ENCODE measurements at regions not wholly inside any gene's neighbourhood (a gene's known extent, or its start where the extent isn't known, plus 50 kb on each side); places are given as distances from the start of the nearest gene placed in this dataset.

- H3K36me3 ChIP-seq (ENCODE audit: control insufficient read depth in 1 of 2, insufficient read depth in 2 of 2, low read length in 2 of 2), result no peaks in the 10 kb centered on the region
- no peak overlapping the region for H3K4me3 ChIP-seq (replicated peaks in 1 of 2; ENCODE audit: low read depth in 1 of 2, low read length in 2 of 2)
- DNase-seq (ENCODE audit: low read depth, low spot score) (no peak), ATAC-seq (no peak; the same call in 1 of the 2 replicates)
- CTCF ChIA-PET, result no interaction called here
- TF ChIP-seq EZH2phosphoT487 (IDR thresholded peaks at IDR 0.05; ENCODE audit: borderline replicate concordance), result no peak
- TF ChIP-seq RAD21 (IDR thresholded peaks at IDR 0.05; ENCODE audit: low read depth), result no peak
- no peak for TF ChIP-seq SRF (IDR thresholded peaks at IDR 0.05; ENCODE audit: low read depth)
- no peak for TF ChIP-seq TCF7L2 (IDR thresholded peaks at IDR 0.05; ENCODE audit: borderline replicate concordance, extremely low read depth, insufficient read depth, insufficient read length)
- no peak for TF ChIP-seq ELF1 (IDR thresholded peaks at IDR 0.05; ENCODE audit: borderline replicate concordance, low read depth)
- TF ChIP-seq SP1 (IDR thresholded peaks at IDR 0.05; ENCODE audit: low read depth), result no peak
- TF ChIP-seq ZFX (IDR thresholded peaks at IDR 0.05), result no peak
- no peak for TF ChIP-seq EZH2 (IDR thresholded peaks at IDR 0.05)
- no peak for TF ChIP-seq POLR2AphosphoS5 (IDR thresholded peaks at IDR 0.05; ENCODE audit: low read depth, low read length)
- no peak for TF ChIP-seq EGR1 (IDR thresholded peaks at IDR 0.05; ENCODE audit: low read depth)
- no peak for TF ChIP-seq CBX3 (IDR thresholded peaks at IDR 0.05; ENCODE audit: low read depth)
- TF ChIP-seq SIN3A (IDR thresholded peaks at IDR 0.05; ENCODE audit: low read depth), result no peak
- no peak for TF ChIP-seq CTCF (IDR thresholded peaks at IDR 0.05 in 2 of 3, conservative IDR thresholded peaks at IDR 0.05 in 1 of 3; ENCODE audit: borderline replicate concordance in 1 of 3, insufficient read depth in 1 of 3, low read depth in 2 of 3, low read length in 2 of 3)
- no peak for TF ChIP-seq CEBPB (IDR thresholded peaks at IDR 0.05; ENCODE audit: low read depth)
- POLR2A ChIA-PET, result no interaction called here
- no peaks in the 10 kb centered on the region for H3K9me3 ChIP-seq (ENCODE audit: control insufficient read depth in 1 of 2, insufficient read depth in 1 of 2, low read depth in 1 of 2, low read length in 2 of 2)
- H4K20me1 ChIP-seq (ENCODE audit: insufficient read depth), result no peaks in the 10 kb centered on the region
- no peaks in the 10 kb centered on the region for H3K79me2 ChIP-seq (ENCODE audit: insufficient read depth, low read length)
- intact Hi-C loops (cut with micrococcal nuclease), result no loop called here
- H3K4me1 ChIP-seq (ENCODE audit: control insufficient read depth in 1 of 2, insufficient read depth in 2 of 2, low read length in 2 of 2), result no peaks in the 10 kb centered on the region
- no peaks in the 10 kb centered on the region for H3K27me3 ChIP-seq (ENCODE audit: insufficient read depth, low read length)
- no TSS peak for BruUV-seq (replicated peaks)
- no peak overlapping the region for H3K27ac ChIP-seq (ENCODE audit: low read depth, low read length)
- no peak overlapping the region for H2AFZ ChIP-seq (ENCODE audit: low read depth, low read length, poor library complexity, severe bottlenecking)
- H3K9me2 ChIP-seq (ENCODE audit: insufficient read depth), result no peaks in the 10 kb centered on the region
- no peak overlapping the region for H3K9ac ChIP-seq (ENCODE audit: low read length)
- no peak overlapping the region for H3K4me2 ChIP-seq (ENCODE audit: low read length)
- RAD21 ChIA-PET (ENCODE audit: low non-redundant PET in 1 of 2, low total read pairs in 2 of 2, uncharacterized antibody in 2 of 2, unreplicated experiment in 2 of 2), result no interaction called here
Observed at GRCh38 chr3:29065211-29065785, 215.6 kb upstream of the RBMS3 start.

Measured in HCT116 (cell line).